Stimulated activated CD4-positive, alpha-beta T cell treated with anti-CD3 and anti-CD28 coated beads, Interleukin-4, amount 100 ng/mL, for 1 hour (primary cell): ENCODE measurements at regions not wholly inside any gene's neighbourhood (a gene's known extent, or its start where the extent isn't known, plus 50 kb on each side); places are given as distances from the start of the nearest gene placed in this dataset.
A peak's percentile ranks its signal among the peaks of the same experiment; 100 is the strongest.
"Not testable (repeated sequence)": the region's sequence is repeated elsewhere in the genome, so short reads cannot be mapped to it uniquely, and the experiment has no call there.

Experiments
- DNase-seq: peaks from one replicate; pipeline ENCODE4 v3.0.0-alpha.2; 2020

DNA sequence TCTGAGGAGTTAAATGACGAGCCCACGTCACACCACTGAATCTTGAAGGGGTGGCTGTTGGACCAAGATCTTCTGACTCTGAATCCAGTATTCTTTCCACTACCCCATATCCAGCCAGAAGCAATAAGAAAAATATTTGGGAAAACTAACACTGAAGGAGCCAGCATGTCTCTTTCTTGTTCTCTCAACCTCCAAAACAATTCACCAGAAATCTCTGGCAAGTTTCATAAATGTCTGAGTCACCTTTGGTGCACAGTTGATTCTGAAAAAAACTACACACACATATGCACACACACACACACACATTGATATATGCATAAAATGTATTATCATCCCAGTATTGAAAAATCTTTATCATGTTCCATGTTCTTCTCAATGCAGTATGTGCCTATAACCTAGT is 104.3 kb upstream of the BLID start:
- no peak for DNase-seq

DNA sequence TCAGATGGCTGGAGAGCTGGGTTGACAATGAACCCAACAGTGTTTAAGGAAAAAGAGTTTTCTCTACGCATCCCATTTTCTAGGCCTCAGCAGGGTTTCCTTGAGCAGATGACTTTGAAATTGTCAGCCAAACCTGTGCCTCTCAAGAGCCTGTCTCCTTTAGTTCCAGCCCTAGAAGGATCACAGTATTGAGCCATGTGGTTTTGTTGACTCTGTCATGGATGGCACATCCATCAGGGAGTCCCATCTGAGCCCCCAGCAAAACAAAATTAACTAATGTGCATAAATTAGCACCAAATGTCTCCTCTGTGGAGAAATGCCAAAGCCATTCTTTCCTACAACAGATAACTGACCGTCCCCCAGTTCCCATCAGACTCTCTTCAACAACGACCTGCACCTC is 103.8 kb upstream of the BLID start:
- no peak for DNase-seq

DNA sequence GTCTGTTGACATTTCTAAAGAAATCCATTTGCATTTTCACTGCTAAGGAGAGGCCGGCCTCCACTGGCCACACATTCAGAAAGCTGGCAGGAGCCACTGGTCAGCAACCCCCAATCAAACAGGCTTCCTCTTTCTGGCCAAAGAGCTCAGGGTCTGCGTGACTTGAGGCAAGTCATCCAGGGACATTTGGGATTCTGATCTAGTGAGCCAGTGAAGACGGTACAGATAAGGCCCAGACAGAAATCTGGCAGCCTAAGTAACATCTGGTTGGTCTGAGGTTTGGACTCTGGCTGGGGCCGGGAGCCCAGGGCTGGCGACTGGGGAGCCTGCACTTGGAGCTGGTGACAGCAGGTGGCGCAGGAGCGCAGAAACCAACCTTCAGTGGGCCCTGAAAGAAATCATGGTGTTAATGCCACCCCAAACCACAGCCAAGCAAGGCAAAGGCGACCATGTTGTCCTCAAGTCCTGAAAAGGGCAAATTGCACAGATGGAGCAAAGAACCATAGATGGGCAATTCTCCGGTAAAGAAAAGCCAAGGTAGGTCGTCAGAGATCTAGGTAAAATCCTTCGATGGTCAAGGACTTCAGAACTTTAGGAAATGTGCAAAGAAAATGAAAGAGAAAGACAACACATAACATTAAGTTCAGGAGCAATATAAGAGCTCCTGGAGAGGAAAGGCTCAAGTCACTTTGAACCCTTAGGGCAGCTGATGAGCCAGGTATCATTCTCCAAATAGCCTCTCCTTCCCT is 99.4 kb upstream of the BLID start:
- DNase-seq, result peak; percentile 13

DNA sequence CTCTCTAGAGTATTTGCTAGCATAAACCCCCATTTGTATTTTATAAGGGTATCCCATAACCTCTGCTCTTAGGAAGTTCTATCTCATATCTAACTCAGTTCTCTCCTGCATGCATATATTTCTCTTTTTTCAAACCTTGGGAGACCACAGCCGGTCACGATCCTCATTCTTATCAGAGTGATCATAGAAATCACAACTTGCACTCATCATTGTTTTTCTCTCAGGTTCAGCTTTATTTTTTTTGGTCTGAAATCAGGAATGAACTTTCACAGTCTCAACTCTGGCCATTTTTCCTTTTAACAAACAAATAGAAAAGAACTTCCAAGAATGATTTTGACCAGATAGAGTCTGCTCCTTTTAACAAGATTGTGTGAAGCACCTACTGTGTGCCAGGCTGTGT is 98.6 kb upstream of the BLID start:
- DNase-seq, result no peak

DNA sequence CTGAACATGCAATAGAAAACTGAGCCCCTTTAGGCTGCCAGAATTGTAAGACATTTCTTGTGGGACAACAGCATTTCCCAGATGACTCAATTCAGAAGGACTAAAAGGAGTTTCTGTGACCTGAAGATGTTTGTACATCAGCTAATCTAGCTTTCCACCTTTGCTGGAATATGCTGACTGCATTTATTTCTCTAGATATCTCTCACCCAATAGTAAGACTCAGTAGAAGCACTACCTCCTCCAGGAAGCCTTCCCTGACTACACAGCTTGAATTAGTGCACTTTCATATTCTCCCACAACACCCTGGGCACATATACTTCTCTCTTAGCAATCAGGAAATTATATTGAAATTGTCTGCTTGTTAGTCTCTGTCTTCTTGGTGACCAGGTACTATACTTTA is 98.1 kb upstream of the BLID start:
- DNase-seq, result no peak

DNA sequence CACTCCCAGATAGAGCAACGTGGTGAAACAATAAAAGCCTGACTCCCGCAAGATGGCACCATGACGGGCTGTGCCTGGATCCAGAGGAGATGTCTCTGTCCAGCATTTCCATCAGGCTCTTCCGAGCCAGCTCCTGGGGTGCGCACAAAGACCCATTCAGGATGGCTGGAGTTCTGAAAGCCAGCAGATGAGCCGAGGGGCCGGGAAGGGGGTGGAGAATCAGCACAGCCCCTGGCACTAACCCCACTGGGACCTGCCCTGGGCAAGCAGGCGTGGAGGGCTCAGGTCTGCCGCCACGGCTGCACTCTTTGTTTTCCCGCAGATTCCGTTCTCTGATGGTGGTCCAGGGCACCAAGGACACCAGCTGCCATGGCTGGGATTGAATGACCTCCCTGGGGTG is 97.2 kb upstream of the BLID start:
- DNase-seq, result no peak

DNA sequence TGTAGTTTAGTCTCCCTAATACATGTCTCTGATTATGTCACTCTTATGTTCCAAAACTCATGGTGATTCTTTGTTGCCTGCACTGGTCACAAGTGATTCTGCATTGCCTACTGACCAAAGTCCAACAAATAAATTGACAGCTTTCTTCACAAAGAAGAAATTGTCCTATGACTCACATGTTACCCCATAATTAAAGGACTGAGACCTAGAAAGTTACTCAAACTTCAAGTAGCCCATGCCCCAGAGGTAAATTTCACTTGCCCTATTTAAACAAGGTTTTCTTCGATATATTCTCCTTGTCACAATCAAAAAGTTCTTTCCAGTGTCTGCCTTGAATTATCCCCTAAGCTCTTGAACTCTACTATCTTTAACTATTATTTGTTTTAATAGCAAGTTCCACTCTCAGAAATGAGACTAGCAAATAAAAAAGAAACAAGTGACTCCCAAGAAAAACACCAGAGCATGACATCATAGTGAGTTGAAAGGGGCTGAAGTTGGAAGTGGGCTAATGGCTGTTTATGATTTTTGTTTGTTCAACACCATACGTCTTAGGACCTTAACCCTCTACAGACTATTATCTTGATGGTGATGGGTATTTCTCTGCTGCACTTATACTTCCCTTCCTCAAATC is 94.5 kb upstream of the BLID start:
- DNase-seq, result no peak

DNA sequence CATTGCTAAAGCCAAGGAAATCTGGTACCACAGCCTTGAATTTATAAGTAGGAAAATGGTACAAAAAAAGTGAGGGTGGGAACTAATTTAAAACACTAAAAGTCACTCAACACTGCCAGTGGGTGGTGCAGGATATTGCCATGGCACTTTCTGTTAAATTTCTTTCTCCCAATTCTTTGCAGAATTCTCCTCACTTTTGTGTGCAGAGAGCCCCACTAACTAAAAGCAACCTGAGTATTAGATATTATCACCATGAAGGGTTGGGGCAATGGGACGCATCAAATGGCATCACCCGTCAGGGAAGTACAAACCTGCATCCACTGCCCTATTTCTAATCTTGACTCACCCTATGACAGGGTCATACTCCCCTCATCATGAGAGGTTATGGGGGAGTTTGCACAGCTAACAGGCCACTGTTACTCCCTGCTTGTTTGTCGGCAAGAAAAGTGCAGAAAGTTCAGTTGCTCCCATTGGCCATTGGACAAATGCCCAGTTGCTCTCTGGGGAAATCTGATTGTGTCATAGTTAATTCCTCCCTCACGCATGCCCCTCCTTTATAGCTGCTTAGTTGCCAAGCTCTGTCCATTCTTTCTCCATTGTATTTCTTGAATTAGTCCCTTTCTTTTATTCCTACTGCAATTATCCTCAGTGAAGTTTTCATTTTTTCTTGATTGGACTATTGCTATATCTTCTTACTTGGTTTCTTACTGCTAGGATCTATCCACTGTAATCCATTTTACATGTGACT is 93.8 kb upstream of the BLID start:
- no peak for DNase-seq

DNA sequence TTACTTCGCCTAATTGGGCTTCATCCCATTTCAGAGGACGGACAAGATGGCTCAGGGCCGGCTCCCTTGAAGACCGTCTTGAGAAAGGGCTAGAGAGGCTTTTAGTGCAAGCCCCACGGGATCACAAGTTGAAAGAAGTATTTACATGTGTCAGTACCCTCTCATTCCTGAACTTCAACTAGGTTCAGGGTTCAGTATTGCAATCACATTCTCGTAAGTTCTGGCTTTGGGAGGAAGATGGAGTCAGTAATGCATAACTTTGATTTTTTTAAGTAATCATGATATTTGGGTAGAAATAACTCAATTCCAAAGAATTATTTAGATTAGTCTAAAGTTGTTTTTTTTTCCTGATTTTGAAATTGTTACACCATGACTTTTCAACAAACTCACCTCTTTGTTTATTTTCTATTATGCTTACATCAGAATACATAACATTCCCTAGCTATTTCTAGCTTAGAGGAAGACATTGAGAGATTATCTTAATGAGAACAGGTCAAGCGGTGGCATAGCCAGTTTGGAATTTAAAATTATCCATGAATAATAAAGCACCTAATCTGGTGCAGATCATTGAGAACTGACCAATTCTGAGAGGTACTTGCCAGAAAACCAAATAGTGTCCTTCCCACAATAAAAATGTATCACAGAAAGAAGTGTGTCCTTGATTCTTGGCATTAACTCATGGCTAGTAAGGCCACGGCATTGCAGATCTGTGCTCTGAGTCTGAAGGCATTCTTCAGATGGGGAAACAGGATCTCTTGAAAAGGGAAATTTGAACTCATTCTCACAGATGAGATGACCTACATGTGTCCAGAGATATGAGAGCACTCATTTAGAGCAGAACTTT is 92.1 kb upstream of the BLID start:
- no peak for DNase-seq

DNA sequence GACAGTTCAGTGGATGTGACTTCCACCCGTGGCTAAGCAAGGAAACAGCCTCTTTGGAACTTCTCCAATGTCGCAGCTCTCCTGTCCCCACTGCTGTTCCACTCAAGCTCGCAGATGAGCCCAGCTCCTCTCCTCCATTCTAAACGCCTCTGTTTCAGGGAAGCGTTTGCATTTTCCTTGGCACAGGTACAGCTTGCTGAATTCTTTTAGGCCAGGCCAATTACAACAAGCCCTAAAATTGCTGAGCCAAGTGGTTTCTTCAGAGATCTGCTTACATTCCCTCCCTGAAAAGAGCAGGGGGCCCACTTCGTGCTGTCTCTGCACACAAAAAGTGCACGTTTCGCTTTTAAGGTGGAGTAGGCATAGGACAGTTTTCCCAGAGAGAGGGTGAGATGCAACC is 91.5 kb upstream of the BLID start:
- DNase-seq, result no peak

DNA sequence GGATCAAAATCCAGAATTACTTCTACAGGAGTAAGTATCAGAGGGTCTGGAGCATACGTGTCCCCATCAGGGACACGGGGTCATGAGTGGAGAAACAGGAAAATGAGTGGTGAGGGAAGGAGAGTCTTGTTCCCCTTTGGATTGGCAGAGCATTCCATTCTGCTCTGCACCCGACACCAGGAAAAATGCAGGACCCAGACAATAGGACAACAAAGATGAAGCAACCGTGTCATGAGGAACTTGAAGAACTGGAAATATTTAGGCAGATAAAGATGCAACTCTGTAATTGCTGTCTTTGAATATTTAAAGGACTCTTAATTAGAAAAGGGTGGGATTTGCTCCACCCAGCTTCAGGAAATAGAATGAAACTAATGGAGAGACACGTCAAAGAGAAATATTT is 89.0 kb upstream of the BLID start:
- no peak for DNase-seq

DNA sequence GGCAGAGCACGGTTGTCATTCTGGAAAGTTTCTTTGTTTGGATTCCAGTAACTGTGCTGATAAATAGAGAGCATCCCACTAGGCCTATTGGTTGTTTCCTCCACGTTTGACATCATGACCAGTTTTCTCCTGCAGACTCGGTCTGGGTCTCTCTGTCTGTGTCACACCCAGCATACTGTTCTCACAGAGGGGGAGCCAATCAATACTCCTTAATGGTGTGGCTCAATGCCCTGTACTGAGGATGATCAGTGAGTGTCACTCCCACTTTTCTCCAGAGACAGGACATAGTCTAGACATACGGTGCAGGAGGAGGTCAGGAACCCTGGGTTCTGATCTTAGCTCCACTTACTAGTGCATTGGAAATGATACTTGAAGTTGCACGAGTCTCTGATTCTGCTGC is 88.2 kb upstream of the BLID start:
- no peak for DNase-seq

DNA sequence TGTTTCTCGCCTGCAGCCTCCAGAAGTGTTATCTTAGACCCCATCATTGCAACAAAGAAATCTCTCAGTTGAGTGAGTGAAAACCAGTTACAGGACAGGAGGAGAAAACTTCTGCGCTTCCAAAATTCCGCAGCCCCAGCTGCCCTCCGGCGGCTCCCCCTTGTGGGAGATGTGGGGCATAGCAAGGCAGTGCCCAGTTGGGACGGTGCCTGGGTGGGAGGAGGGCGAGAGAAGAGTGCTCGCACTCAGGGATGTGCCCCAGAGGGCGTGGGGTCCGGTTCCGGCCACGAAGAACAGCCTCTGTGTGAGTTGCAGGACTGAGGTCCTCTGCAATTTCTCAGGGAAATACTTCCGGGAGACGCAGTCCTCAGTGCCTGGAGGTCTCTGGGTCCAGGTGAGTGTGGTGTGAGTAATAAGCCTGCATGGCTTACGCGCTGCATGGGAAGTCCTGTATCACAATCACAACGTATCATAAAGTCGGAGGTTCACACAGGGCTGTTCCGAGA is 87.0 kb upstream of the BLID start:
- peak; percentile 27 for DNase-seq

DNA sequence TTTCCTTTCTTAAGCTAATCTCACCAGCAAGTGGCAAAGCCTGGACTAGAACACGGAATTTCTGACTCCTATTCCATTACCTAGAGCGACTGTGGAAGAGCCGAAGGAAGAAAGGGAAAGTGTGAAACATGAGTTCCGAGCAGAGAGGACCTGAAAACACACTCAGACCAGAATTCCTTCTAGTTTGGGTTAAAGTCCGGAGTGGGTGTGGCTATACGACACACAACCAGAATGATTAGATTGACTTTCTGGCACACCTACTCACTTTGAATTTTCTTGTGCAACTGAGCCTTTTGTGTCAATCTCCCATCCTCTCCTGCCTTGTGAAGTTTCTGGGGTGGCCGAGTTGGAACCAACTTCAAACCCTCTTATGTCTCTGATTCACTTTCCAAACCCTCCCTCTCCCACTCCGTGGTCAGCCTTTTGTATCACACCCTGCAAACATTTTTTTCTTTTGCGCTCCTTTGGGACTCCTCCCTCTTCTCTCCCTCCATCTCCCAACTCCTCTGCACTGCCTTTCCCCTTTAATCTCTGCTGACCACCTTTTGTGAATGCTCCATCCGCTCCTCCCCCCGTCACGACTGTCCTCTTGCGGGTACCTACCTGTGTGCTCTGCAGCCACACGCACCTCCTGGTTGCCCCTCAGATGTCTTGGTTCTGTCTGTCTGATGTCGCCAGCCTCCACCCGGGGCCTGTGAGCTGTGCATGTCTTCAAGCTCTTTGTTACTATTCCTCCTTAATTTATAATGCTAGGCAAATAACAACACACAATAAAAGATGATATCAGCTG is 86.3 kb upstream of the BLID start:
- DNase-seq, result no peak

DNA sequence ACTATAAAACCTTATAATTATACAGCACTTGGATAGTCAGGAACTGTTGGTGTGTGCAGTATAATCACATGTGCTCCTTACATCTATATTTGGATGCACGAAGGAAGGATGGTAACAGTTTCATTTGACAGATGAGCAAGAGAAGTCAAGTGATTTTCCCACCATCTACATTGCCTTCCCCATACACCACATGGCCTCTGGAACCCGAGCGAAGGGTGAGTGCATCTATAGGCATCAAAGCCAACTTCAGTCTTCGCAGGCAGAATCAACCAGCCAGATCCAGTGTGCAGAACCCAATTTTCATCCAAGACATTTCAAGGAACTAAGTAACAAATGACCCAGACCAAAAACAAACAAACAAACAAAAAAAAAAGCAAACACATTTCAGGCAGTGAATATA is 85.1 kb upstream of the BLID start:
- no peak for DNase-seq

DNA sequence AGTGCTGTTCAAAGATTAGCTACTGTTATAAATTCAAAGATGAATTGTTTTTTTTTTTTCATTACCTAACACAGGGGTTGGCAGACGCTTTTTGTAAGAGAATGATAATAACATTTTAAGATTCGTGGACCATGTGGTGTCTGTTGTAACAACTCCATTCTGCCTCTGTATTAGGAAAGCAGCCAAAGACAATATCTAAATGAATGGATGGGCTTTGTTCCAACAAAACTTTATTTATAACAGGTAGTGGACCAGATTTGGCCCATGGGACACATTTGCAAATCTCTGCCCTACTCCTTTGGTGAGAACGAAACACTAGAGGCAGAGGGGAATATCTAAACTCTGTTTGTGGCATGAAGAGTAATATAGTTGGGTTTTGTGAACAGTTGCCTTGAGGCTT is 83.6 kb upstream of the BLID start:
- DNase-seq, result no peak

DNA sequence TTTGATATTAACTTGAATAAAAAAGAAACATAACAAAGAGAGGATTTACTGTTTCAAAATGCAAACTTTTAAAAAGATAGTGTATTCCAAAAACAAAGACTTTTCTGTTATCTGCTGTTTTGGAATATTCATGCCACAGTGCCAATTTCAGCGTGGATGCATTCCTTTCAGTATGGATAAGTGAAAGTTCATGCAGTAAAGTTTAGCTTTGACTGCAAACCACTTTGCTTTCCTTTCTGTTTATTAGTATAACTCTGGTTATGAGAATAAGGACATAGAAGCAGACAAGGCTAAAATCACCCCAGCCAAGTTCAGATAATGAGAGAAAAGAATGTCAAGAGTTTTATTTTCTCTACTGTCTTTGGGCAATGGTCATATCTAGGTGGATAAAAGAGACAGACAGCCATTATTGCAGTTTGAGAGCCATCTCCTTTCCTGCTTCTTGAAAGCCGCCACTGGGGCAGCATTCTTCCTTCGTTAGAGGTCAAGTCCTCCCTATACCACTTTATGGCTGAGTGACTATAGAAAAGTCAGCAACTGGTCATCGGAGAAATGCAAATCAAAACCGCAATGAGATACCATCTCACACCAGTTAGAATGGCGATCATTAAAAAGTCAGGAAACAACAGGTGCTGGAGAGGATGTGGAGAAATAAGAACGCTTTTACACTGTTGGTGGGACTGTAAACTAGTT is 82.4 kb upstream of the BLID start:
- DNase-seq, result no peak

DNA sequence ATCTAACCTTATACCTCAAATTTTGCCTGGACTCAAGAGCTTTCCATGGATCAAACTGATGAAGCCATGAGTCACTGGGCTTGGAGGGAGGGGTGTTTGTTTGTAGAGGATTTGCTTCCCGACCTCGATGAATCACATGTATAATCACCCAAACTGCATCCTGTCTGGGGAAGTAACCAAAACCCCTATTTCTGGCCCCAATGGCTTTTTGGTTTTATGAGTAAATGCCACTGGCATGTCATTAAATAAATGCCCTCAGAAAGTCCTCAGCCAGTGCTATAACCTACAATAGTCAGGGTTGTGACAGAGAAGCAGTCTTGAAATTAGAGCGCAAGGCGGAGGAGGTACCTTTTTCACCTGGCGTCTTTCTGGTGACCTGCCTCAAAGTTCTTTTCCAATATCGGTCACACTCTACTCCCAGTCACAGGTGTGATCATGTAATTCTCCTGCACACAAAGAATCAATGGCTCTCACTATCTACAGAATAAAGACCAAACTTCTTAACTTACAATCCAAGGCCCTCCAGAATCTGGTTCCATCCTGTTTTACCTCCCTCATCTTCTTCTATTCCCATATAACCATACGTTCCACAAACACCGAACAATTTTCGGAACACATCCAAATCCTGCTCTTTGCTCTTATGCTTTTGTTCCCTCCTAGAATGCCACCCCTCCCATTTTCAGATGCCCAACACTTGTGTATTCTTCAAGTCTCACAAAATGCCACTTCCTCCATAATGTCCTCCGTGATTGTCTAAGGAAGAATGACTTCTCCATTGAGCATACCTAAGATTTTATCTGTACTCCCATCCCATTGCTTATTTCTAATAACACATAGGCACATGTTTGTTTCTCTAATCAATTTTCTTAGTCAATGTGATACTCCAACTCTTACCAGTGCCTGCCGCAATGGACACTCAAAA is 81.3 kb upstream of the BLID start:
- no peak for DNase-seq

DNA sequence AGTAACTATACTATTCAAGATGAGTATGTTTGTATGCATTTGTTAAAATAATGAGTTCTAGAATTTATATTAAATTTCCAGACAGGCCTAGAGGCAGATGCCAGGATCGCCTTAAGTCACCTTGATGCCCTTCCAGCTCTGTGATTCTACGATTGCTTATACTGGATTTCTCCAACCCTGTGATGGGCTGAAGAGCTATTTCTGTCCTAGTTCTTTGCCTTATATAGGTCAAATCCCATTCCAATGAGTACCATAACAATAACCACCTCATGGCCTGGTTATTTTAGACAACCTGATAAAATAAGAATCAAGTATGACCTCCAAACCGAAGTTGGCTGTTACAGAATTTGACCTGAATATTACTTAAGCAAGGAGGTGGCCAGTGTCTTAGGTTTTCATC is 79.8 kb upstream of the BLID start:
- no peak for DNase-seq

DNA sequence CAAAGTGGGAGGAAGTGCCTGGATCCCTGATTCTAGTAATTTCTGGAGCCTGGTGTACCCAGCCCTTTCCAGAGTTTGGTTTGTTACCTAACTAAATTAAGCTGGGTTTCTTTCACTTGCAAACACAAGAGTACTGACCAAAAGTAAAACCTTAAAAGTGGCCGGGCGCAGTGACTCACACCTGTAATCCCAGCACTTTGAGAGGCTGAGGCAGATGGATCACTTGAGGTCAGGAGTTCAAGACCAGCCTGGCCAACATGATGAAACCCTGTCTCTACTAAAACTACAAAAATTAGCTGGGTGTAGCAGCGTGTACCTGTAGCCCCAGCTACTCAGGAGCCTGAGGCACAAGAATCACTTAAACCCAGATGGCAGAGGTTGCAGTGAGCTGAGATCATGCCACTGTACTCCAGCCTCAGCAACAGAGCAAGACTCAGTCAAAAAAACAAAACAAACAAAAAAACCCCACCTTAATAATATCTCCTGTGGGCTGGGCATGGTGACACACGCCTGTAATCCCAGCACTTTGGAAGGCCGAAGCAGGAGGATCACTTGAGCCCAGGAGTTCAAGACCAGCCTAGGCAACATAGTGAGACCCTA is 78.0 kb upstream of the BLID start:
- not testable (repeated sequence) for DNase-seq
